OCI-LY7 (cell line): ENCODE measurements at regions not wholly inside any gene's neighbourhood (a gene's known extent, or its start where the extent isn't known, plus 50 kb on each side); places are given as distances from the start of the nearest gene placed in this dataset.
"Not testable (repeated sequence)": the region's sequence is repeated elsewhere in the genome, so short reads cannot be mapped to it uniquely, and the experiment has no call there.

Experiments
- CTCF ChIP-seq: fragments of 200-600 bp; sonication (generic); conservative IDR thresholded peaks from 2 replicates; pipeline ENCODE4 v1.5.1; 2014; ENCODE audit warnings: mild to moderate bottlenecking, antibody characterized with exemption, low read length, moderate library complexity, mixed read lengths
- EZH2phosphoT487 ChIP-seq: fragments of 200-600 bp; sonication (generic); IDR thresholded peaks from 2 replicates; pipeline ENCODE4 v1.6.1; 2018; ENCODE audit warnings: low read depth, borderline replicate concordance, mild to moderate bottlenecking, mixed run types, antibody characterized with exemption, low read length, moderate library complexity, mixed read lengths

DNA sequence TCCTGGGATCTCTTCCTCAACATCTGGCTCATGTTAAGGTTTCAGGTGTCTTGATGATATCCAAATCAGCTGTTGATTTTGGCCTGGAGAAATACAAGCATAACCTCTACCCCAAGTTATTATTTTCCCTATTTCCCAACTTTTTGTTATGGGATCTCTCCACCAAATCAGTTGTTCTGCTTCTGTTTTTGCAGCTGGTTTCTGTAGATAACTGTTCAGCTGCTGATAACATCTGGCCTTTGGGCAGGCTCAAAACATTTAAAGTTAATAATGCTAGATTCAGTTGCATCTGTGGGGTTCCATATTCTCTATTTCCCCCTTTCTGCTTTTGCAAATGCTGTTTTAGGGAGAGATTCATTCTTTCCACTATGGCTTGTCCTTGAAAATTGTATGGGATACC lies 430.0 kb upstream of the SGO1 start:
- TF ChIP-seq CTCF, EZH2phosphoT487: not testable (repeated sequence)
